HG03571 (cell line): ENCODE measurements at regions not wholly inside any gene's neighbourhood (a gene's known extent, or its start where the extent isn't known, plus 50 kb on each side); places are given as distances from the start of the nearest gene placed in this dataset.

Source experiments
- ATAC-seq: cut with Tn5 transposase; IDR thresholded peaks from one replicate; pipeline ENCODE4 v1.9.1; 2021; ENCODE audit not compliant: unreplicated experiment

DNA sequence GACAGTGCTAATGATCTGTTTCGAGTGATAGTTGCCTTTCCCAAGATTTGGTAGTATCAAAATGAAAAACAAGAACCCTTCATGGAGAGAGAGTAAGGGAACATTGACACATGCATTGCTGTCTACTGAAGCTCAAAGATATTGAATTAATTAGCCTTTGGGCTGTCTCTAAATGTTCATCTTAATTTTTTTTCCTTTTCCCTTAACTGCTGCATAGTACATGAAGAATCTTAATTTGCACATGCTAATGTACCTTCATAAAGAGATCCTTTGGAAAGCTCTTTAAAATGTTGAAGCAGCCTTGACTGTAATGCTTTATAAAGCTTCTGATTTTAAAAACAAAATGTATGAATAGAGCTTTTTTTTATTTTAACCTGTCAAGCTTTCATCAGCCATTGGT, 452.2 kb downstream of the TUSC7 start:
- ATAC-seq, result no peak

DNA sequence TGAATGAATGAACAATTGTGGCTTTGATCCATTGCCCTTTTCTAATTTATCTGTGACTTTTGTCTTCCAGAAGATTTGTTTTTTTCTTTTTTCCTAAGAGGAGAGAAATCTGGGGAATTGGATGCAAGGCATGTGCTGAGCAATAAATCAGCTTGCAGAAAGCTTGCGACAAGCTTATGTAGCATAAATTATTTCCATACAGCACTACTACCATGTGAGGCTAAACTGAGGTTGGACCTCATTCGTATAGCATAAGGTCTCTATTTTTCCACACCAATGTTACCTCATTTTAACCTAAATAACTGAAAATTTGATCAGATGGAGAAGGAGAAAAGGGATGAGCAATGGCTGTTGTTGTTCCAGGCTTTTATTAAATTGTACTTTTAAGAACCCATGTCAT, 455.6 kb downstream of the TUSC7 start:
- ATAC-seq, result no peak

DNA sequence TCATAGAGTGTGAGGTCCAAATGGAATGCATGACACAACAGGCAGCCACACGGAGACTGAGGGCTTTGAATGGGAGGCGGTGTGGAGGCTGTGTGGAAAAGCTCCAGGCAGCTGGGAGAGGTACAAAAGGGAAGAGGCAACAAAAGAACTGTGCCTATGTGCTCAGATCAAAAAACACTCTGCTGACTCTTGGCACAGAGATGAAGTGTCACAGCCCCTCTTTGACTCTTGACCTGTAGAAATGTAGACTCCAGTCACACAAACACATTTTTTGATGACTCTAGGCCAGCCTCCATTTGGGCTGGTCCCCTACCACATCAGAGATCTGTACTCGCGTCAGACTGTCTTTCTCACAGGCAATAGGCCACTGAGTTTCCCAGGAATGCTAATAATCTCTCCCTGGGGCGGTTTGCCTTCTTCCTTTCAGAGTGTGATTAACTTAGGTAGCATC, 456.0 kb downstream of the TUSC7 start:
- no peak for ATAC-seq

DNA sequence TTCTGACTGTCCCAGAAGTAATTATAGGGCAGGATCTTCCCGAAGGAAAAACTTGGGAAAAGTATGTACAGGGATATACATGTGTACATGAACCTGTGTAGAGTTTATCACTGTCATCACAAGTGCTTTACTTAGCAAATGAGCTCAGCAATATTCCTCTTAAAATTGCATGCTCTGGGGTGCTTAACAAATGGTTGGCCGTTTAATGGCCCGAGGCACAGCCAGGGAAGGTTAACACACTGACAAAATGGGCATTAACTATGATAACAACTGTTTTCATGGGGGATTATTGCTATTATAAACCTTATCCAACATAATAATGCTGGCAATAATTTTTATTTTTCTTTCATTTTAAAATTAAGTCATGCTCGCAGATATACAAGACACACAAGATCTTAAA, 459.3 kb downstream of the TUSC7 start:
- ATAC-seq, result no peak

DNA sequence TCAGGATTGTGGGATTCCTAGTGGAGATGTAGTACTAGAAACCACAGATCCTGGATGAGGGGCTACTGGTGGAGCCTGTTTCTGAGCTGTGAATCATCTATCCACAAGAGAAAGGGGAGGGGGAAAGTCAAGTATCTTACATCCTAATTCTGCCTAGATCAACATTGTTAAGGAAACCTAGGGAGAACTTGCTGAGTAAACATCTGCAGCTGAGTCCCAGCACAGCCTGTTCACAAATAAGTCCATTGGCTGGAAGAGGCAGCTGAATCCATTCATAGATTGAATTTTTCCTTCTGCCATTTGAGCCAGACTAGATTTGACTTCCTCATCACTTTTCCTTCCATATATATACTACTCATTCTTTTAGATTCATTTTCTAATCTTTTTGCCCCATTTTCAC, 460.5 kb downstream of the TUSC7 start:
- no peak for ATAC-seq

DNA sequence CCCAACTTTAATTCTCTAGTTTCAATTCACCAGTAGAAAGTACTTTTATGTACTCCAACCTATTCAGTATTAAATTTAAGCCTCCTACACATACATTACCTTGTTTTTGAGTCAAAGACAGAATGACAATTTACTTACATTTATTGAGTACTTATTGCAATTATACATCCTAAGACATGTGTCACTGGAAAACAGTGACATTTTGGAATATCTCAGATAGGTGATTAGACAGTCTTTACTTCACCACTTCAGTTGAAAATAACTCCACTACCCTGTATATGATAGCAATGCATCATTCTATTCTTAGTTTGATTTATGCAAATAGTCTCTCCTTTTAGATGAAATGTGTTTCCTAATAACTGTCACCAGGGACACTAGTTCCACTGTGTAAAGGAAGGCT, 461.5 kb downstream of the TUSC7 start:
- no peak for ATAC-seq

DNA sequence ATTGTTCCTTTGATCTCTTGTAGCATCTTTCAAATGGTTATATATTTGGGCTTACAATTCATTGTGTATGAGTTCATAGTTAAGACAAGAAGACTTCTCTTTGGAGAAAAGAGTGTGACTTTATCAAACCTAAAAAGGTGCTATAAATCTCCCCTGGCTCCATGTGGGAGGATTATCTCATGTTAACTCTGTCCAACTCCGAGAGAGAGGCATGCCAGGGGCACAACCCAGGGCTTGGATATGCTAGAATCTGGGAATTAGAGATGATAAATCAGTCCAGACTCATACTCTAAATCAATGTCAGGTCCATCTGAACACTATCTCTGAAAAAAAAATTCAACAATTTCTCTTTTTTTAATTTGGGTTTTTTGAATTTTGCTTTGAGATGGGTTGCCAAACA, 462.8 kb downstream of the TUSC7 start:
- no peak for ATAC-seq

DNA sequence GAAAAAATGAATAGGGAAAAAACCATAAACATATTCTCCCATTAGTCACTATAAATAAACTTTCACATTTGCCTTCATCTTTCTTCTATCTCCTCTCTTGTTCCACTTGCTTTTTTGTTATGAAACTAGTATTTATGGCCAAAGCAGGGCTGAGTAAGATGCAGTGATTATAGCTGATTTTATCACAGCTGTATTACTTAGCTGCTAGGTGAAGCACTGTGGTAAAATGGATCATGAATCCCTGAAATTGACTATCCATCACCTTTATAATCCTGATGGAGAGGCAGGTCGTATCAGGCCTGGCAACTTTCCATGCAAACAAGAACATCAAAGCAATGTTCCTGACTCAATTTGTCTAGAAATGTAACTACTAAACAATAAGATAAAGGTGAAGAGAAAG, 471.6 kb downstream of the TUSC7 start:
- no peak for ATAC-seq

DNA sequence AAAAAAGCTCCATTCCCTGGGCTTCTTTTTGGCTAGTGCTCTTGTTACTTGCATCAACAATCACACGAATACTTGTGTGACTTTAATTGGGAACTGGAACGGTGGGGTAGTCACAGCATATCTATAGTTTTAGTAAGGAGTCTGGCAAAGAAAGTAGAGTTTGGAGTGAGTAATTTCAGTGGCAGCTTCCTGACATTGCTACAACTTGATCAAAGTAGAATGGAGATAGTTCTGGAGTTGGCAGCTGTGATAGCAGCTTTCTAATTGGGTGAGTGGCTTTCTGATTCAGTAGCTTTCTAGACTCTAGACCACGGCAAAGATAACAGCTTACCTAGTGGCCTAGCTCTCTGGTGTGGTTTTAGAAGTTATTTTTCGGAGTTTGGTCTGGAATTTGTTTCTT, 475.0 kb downstream of the TUSC7 start:
- ATAC-seq, result no peak

DNA sequence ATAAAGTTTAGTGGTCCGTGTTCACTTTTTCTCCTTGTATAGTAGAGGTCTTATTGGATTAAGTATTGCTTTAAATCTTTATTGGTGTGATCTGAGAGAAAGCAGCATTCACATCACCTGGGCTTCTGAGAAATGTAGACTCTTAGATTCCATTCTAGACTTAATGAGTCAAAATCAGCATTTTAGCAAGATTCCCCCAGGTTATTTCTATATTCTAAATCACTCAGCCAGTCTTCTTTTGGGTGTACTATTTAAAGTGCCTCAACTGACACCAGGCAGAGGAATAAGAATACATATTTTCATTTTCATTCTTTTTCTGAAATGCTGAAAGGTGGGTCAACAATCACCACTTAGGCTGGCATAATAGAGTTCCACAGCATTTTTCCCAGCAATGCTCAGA, 481.7 kb downstream of the TUSC7 start:
- ATAC-seq, result no peak

DNA sequence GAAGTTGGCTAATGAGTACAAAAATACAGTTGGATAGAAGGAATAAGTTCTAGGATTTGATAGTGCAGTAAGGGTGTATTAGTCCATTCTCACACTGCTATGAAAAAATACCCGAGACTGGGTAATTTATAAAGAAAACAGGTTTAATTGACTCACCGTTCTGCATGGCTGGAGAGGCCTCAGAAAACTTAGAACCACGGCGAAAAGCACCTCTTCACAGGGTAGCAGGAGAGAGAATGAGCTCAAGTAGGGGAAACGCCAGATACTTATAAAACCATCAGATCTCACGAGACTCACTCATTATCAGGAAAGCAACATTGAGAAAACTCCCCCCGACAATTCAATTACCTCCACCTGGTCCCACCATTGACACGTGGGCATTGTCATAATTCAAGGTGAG, 483.3 kb downstream of the TUSC7 start:
- no peak for ATAC-seq

DNA sequence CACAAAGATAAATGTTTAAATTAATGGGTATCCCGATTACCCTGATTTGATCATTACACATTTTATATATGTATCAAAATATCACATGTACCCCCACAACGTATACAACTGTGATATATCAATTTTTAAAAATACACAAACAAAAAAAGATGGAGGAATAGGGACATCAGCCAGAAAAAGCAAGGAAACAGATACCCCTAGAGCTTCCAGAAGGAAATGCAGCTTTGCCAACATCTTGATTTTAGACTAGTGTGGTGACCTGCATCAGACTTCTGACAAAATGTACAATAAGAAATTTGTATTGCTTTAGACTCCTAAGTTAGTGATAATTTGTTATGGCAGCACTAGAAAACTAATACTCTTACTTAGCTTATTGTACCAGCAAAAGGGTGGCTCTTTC, 483.8 kb downstream of the TUSC7 start:
- no peak for ATAC-seq

DNA sequence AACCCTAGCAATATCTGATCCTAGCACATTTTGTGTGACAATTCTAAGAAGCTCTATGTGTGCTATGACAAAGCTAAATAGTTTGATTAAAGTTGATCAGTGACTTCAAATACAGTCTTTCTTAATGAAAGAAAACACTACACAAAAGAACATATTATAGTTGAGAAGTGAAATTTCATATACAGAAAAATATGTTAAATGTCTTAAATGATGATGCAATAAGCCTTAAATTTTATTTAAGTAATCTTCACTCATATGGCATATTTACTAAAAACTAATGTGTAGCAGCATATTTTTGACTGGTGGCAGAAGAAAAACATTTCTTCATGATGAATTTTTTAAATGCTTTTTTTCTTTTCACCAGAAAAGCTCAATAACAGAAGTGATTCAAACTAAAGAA, 485.5 kb downstream of the TUSC7 start:
- ATAC-seq, result no peak

DNA sequence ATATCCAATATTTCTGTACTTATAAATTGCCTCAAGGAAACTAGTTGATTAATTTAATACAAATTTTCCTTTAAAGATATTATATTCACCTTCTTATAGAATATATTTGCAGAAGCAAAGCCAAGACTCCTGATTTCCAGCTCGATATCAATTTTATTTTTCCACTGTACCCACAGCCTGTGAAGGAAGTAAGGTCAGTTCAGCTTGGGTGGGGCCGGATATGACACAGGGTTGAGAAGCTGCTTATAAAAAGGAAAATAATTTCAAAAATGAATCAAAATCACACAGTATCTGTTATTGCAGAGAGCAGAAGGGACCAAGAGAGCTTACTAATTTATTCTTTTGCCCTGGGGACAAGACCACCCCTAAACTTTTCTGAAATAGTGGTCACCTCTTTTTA, 491.4 kb downstream of the TUSC7 start:
- no peak for ATAC-seq

DNA sequence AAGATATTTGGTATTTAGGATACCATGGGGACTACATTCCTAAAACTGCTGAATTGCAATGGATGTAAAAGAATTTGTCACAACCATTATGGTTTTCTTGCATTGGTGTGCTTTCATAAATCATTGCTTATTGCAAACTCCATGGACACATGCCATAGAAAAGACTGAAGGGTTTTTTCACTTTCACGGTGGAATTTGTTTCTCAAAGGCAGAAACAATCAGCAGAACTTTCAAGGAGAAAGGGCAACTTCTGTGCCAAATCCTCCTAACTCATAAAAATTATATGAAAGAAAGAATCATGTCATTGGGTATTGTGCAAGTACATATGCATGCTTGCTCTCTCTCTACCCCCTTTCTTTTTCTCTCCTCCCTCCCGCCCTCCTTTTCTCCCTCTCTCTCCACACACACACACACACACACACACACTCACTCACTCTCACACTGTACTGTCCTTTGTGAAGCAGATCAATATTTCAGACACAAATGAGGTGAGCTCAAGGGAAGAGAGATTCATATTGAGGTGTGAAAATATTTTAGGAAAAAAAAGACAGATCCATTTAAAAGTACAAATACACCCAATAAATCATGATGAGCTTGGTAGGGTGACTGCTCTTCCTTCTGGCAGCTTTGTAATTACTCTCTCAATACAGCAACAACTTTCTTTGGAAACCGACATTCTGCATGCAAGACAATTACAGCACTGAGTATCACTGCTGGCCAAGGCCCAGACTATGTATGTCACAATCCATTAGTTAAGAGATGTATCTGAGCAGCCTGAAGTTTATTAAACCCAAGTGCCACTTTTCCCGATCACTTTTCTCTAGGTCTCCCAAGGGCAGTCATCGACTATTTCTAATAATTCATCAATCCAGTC, 492.6 kb downstream of the TUSC7 start:
- ATAC-seq, result no peak

DNA sequence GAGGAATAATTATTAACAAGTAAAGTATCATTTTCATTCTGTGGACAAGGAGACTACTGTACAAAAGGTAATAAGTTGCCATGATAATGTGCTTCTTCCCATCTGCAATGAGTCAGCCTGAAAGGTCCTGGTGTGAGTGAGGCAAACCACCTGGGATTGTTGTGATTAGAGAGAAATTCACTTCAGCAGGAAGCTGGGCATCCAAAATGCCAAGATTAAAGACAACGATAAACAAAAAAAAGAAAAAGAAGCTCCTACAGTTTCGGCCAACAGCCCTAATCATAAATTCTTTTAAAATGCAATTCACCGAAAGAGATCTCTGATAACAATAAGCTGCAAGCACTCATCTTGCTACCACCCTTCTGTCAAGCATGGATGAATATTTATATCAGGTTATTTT, 507.8 kb downstream of the TUSC7 start:
- no peak for ATAC-seq

DNA sequence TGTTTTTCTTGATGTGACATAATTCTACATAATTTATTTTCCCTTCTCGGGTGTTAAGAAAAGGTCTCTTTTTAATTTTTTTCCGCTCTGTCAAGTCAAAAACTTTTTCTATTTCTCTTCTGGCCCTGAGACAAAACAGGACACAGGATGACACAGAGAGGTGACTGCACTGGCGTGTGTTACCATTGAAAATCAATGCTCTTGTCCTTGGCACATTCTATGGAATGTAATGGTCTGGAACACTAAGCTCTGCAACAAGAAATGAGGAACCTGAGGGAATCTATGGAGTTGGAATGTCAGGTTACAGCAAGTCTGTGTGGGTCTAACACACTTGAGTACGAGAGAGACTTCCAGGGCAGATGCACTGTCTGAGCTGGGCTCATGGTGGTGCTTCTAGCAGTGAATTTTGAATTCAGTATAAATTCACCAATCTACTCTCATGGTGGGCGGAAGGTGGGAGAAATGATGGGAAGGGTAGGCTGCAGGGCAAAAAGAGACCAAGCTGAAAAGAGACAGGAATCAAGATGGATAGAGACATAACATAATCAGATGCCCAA, 508.3 kb downstream of the TUSC7 start:
- ATAC-seq, result no peak

DNA sequence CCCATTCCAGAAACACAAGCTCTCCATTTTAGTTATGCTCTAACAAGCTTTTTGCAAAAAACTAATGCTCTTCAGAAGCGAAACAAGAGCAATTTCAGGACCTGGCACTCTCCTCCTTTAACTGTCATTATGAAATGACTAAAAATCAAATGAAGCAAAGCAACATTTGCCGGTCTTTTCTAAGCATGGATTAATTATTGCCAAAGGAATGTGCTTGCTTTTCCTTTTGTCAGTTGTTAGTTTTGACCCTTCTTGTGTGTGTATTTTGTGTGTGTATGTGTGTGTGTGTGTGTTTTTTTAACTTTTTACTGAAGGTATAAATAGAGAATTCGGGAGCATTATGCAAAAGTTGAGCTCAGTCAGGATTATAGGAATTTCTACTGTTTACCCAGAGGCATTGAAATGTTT, 509.1 kb downstream of the TUSC7 start:
- ATAC-seq, result no peak

DNA sequence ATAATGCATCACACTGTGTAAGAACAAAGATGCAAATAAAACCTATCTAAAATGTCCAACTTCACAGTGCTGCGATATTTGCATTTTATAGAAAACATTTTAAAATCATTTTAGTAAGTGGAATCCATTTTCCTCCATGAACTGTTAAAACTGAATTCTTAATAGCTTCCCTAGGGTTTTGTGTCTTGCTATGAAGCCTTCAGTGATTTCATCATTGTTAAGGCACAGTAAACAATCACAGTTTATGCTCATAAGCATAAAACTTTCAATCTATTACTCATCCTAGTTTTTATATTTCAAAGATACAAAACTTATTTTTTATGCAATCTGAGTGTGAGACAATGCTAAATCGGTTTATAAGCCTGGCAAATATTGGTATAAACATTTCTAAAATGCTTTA, 509.7 kb downstream of the TUSC7 start:
- ATAC-seq, result no peak

DNA sequence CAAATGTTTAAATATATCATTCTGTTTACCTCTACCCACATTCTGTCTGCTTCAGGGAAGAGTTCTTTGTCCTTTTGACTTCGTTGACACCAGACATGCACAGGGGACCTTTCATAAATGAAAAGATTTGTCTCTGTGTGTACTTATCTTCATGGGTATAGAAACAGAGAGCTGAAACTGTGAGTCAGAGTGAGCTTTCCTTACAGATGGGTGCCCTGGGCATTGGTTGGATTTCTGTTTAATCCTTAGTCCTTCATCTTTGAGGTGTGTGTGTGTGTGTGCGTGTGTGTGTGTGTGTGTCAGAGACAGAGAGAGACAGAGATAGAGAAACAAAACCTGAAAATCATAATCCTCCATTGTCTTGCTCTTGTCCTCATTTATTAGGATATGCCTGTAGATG, 517.4 kb downstream of the TUSC7 start:
- ATAC-seq, result no peak

DNA sequence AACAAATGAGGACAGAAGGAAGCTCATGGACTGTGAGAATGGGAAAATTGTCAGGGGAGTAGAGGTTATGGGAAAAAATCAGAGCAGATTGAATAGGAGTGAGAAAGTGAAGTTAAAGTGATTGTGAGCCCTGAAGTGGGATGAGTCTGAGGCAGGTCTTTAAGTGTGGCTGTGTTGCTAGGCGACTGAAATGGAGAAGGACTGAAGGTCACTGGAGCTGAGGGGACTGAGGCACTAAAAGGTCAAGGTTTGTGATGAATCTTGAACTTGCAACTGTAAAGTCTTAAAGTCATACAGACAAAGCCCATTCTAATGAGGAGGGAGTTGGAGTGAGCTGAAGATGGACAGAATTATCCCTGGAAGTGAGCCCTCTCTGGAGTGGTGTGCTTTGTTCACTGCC, 518.9 kb downstream of the TUSC7 start:
- no peak for ATAC-seq

DNA sequence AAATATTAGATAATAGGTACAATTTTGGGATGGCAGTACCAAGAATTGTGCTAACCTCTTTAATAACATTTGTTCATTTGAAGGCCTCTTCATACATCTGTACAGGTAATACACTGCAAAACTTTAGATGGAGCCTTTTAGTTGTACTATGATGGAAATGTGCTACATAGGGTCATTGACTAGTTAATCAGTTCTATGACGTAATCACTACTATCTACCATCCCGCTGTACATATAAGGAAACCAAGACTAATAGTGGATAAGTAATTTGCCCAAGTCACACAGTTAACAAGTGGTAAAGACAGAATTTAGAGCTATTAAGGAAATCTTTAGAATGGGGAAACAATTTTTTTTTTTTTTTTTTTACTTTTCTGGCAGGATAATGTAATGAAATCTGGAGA, 521.3 kb downstream of the TUSC7 start:
- no peak for ATAC-seq

DNA sequence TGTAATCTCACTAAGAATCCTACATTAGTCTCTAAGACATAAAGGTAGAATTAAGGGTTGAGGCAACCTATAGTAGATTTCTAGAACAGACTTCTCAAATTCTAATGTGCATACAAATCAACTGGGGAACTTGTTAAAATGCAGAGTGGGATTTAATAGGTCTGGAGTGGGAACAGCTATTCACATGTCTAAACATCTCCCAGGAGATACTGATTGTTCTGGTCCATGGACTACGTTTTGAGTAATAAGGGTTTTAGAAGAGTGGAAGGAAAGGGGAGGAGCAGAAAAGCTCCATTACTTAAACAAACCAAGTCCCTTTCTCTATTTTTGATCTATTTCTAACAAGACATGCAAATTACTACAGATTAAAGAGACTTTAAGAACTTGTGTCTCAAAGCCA, 524.8 kb downstream of the TUSC7 start:
- no peak for ATAC-seq
